GM19238 (cell line): ENCODE measurements at regions not wholly inside any gene's neighbourhood (a gene's known extent, or its start where the extent isn't known, plus 50 kb on each side); places are given as distances from the start of the nearest gene placed in this dataset.

Experiments used
- DNase-seq: peaks from one replicate; pipeline ENCODE4 v3.0.0; 2011; ENCODE audit warnings: low spot score; ENCODE audit not compliant: insufficient read length

DNA sequence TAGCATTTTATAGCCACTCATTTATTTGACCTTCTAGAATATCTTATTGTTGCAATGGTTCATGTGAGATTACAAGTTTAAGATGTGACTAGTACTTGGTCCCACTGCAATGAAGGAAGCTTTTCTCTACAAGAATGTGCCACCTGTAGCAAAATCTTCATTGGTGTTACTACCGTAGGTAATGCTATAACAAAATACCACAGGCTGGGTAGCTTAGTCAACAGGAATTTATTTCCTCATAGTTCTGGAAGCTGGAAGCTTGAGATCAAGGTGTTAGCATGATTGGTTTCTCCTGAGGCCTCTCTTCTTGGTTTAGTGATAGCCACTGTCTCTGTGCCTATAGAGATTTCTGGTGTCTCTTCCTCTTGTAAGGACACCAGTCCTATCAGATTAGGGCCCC is 441.0 kb downstream of the GPM6A start:
- DNase-seq, result no peak

DNA sequence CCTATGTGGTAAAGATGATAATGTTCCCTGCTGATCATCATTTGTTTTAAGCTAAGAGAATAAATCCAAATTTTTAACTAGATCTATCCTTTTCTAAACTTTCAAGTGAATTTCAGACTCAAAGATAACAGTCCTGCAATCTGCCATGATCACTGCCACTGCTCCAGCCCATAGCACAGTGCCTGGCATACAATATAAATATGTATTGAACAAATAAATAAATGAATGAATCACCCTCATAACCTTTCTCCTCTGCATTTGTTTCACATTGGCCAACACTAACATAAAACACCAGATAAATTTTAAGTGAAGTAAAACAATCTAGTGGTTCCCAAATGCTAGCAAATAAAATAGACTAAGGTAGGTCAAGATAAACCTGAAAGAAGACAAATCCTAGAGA is 439.0 kb downstream of the GPM6A start:
- DNase-seq, result no peak

DNA sequence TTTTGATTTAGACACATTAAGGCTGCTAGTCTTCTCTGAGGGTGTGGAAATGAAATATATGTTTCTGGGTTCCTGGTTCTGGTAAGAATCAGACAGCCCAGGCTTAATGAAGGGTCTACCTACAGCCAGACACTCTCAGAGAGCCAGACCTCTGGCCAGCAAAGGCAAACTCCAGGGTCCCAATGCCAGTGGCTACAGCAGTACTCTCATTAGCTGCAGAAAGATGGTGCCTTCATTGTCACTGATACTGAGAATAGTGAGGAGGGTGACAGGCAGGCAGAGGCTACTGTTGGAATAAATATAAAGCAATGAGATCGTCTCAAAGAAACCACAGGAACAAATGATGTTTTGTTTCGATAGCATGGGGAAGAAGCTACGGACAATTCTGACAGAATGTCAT is 437.6 kb downstream of the GPM6A start:
- DNase-seq, result no peak

DNA sequence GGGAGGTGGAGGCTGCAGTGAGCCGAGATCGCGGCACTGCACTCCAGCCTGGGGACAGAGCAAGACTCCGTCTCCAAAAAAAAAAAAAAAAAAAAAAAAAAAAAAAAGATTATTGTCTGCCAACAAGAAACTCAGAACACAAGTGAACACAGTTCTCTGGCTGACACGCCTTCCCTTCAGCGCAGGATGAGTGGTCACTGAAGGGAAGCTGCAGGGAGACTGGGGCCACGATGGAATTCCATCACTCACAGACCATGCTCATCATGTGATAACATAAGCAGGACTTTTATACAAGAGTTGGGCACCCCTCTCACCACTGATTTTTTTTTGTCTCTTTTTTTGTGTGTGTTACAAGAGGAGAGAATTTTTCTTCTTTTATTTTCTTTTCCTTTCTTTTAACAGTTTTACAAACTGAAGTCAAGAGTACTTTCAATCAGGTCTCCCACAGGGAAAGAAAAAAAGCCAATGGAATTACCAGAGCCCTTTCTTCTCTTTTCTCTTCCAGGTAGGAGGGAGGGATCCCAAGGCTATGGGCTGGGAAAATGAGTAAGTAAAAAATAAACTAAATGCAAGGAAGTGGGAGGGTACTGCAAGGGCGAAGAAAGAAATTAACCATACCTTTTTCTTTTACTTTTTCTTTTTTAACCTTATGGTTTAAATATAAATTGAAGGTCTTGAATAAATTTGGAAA is 435.6 kb downstream of the GPM6A start:
- no peak for DNase-seq

DNA sequence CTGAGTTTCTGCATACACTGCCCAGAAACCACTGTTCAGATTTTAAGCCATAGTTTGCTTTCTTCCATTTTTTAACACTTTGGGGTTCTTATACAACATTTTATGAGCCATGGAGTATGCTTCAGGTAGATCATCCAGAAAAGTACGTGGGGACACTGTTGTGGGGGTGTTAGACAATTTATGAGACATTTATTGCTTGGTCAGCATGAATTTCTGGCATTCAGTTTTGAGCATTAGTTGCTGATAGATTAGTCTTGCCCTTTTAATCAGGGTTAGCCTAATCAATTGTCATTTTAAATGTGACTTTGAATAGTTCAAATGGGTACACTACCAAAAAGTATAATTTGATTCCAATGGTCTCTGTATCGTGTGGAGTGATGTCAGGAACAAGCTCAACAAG is 434.9 kb downstream of the GPM6A start:
- no peak for DNase-seq

DNA sequence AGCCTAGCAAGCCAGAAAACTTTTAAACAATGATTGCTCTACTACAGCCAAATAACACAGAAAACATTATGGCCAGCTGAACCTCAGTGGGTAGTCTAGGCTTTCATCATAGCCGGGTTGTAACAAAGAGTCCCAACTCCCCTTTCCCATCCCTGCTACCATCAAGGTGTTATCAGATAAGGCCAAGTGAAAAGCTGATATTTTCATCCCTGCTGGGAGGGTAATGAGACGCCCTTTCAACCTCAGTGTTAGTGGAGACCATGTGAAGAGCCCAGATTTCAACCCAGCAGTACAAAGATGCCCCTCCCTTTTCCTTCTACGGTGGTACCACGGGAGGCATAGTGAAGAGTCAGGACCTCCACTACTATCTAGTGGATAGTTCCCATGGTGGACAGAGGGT is 433.7 kb downstream of the GPM6A start:
- no peak for DNase-seq

DNA sequence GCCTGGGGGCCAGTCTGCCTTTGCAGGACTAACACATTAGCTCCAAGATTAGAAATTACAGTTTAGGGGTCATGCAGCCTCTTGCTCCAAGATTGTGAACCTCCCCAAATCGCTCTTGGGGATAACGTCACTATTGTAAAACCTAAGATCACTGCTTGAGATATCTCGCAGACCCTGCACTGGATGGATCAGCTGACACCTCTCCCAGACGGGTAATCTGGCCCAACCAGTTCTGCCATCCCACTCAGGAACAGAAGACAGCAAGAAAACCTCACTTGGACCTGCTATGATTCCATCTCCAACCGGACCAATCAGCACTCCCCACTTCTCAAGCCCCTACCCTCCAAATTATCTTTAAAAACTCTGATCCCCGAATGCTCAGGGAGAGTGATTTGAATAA is 431.2 kb downstream of the GPM6A start:
- DNase-seq, result no peak

DNA sequence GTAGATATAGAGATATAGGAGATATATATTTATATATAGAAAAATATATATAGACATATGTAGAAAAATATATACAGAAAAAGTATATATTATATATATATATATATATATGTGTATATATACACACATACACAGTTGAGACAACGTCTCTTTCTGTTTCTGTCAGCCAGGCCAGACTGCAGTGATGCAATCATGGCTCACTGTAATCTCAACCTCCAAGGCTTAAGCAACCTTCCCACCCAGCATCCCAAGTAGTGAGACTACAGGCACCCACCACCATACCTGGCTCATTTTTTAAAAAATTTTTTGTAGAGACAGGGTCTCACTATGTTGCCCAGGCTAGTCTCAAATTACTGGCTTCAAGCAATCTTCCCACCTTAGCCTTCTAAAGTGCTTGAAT is 426.3 kb downstream of the GPM6A start:
- no peak for DNase-seq

DNA sequence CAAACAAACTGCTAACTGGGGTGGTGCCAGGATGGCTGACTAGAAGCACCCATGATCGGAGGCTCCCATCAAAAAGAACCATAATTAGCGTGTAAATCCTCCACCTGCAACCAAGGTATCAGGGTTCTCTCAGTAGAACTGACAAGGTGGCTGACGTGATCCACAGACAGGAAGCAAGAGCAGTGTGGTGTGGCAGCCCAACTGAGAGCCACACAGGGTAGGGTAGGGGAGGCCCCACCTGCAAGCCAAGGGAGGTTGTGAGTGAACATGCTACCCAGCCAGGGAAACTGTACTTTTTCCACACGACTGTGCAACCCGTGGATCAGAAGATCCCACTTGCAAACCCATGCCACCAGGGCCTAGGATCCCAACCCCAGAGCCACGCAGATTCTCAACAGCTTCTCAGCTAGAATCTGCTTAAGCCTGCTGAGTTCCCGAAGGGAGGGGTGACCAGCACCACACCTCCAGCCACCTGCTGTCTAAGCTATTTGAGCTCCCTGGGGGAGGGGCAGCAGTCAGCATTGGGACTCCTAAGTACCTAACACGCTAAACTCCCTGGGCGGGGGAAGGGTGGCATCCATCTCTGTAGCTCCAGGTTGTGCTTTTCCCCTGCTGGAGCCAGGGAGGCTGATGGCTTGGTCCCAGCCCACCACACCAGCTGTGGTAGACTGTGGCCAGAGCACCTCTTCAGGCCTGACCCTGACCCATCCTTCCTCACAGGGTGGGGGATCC is 425.1 kb downstream of the GPM6A start:
- DNase-seq, result no peak

DNA sequence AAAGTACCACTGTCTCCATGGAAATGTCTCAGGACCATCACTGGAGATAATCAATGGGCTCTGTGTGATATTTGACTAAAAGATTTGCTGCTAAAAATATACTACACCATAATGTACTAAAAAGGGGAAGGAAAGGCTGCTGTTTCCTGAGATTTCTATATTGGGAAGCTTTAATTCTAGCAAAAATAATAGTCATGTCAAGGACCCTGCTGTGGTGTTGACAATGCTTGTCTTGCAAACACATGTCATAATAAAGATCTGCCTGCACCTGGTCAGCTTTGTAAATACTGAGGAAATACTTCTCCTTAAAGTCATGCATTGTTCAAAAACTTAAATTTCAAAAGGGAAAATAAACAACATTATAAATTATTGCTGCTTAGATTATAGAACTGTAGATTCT is 417.9 kb downstream of the GPM6A start:
- no peak for DNase-seq

DNA sequence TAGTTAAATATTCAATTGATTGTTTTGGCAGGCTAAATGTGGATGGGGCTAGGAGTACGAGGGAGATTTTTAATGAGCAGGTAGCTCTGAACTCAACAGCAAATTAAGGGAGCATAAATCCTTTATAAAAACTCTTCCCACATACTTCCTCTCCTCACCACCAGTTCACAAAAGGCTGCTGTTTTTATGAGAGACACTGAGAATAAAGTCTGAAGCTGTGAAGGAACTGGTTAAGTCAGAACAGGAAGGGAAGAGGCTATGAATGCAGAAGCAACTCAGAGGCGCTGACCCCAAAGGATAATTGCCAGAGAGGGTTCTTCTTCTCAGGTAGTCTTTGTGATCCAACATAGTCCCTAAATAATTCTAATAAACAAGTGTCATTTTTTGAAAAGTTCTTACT is 406.1 kb downstream of the GPM6A start:
- DNase-seq, result no peak

DNA sequence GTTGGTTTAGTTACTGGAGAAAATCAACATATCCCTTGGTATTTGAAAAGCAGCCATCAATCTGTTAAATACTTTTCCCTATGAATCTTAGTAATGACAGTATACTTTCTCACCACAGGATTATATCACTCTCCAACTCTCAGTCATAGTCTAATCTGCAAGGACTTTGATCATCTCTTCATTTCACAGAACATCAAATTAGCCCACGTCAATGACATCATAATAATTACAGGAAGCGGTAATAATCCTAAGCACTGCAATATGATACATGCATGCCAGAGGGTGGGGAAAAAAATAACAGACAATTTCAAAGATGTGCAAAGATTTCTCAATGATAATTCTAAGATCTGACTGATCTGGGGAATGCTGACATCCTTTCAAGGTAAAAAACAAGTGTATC is 404.1 kb downstream of the GPM6A start:
- DNase-seq, result no peak

DNA sequence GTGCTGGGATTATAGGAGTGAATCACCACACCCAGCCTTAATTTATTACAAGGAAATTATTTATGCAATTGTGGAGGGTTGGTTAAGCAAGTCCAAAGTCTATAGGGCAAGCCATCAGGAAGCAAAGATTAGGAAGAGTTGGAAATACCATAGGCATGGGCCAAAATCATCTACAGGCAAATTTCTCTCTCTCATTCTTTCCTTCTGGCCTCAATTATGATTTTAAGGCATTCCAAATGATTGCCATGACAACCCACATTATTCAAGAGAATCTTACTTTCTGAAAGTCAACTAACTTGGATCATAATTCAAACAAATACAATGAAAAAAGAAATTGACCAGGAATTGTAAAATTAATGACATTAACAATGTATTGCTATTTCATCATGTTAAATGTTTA is 400.8 kb downstream of the GPM6A start:
- no peak for DNase-seq

DNA sequence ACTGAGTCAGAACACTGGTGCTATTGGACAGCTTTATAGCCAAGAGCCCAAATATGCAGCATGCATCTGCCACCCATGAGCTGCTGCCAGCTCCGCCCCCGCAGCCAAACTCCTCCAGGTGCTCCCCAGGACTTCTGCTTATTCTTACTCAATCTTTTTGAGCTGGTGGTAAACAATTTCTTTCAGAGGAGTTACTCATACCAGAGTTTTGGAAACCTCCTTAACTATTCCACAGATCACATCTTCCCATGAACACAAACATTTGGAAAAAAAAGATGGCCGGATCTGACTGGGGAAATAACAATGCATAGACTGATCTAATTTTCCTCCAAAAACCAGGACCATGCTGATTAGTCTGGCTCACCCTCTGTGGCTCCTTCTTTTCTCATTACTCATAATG is 399.9 kb downstream of the GPM6A start:
- no peak for DNase-seq

DNA sequence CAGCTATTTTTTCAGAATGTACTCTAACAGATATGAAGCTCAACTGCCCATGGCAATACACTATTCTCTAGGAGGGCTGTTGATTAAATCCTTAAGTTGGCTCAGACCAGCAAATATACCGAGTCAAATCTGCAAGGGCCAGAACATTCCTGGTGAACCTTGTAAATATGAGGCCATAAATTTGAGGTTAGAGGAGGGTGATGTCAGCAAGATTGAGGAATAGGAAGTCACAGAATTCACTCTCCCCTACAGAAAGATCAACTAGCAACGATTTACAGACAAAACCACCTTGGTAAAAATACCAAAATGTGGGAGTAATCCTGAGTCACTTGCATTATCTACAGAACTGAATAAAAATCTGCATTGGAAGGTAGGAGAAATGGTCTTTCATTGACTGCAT is 399.3 kb downstream of the GPM6A start:
- no peak for DNase-seq

DNA sequence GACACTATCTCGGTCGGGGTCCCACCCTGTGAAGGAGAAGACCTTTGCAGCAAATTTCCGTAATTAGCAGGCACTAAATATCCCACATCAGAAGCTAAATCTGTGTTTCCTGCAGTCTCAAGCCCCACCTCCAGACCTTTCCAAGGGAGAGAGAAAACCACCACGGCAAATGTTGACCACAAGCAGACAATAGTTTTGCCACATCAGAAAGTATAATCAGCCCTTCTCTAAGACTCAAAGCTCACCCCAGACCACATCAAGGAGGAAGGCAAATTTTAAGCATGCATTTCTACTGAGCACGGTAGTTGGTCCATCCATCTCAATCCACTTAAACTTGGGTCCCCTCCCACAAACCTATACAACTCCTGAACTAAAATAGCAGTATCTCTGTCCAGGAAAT is 398.5 kb downstream of the GPM6A start:
- DNase-seq, result no peak

DNA sequence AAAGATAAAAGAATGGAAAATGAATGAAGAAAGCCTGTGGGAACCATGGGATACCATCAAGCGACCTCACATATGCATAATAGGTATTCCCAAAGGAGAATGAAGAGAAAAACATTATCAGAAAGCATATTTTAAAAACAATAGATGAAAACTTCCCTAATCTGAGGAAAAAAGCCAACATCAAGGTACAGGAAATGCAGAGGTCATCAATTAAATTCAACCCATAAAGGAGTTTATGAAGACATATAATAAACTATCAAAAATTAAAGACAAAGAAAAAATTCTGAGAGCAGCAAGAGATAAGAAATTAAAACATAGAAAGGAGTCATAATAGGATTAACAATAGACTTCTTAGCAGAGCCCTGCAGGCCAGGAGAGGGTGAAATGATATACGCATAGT is 397.5 kb downstream of the GPM6A start:
- no peak for DNase-seq

DNA sequence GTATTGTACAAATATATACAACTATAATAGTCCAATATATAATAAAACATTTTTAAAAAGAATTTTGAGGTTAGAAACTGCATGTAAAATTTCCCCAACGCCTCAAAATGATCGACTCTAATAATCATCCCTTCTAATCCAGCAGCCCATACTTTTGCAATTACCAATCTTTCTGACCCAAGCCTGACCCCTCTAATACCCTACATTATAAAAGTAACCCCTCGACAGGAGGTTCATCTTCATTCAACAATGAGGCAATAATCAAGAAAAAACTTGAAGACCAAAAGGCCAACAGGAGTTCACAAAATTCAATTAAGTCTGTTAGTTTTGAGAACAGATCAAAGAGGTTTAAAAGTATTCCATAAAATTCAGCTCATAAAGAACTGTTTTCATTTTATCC is 393.5 kb downstream of the GPM6A start:
- DNase-seq, result no peak

DNA sequence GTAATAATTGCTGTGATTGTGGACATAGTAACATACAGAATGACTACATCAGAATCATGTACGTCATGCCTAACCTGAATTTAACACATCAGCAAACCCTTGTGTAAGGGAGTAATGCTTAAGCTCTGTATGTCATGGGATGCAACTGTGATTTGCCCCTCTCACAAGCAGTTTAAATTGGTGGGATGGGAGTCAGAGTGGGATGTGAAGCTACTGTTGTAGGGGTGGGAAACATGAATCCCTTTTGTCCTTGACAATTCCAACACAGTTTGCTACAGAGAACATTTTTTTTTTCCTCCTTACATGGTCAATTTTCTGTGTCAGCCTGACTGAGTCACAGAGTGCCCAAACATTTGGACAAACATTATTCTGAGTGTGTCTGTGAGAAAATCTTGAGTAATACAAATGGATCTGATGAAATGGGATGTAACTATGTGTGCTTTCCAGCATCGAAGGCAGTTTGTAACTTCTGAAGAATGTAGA is 392.8 kb downstream of the GPM6A start:
- DNase-seq, result no peak

DNA sequence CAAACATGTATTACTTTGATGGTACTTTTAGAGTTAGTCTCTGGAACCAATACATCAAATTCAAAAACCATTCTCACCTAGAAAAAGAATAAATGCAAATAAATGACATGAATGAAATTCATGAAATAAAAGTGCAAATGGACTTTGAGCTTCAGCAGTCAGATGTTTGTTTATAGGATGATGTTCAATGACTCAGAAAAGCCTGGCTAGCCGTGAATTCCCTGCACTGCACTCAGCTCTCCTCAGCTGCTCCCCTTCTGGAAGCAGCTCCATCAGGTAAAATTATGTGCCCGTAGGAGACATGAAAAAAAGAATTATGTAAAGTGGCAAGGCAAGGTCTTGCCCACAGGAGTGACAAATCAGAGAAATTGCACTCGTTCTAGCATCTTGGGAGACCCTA is 390.6 kb downstream of the GPM6A start:
- DNase-seq, result no peak

DNA sequence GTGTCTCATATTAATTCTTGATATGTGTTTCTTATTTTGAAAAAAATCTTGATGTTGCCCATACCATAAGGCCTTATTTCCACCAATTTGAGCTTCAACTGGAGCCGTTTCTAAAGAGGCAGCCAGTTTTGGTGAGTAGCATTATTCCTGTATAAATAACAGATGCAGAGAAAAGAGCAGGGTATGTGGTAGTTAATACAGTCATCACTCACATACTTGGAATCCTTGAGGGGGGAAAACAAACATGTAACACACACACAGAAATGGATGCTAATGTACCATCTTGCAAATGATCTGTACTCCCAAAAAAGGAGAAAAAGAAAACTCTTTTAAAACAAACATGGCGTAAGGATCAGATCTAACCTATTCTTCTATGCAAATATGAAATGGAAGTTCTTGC is 389.7 kb downstream of the GPM6A start:
- no peak for DNase-seq

DNA sequence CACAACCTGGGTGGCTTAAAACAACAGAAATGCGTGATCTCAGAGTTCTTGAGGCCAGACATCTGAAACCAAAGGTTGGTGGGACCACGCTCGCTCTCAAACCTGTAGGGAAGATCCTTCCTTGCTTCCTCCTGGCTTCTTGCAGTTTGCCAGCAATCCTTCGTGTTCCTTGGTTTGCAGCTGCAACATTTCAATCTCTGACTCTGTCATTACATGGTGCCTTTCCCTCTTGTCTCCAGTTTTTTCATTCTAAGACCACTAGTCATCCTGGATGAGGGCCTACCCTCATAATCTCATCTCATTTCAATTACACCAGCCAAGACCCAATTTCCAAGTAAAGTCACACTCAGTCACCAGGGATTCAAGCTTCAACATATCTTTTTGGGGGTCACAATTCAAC is 388.0 kb downstream of the GPM6A start:
- DNase-seq, result no peak

DNA sequence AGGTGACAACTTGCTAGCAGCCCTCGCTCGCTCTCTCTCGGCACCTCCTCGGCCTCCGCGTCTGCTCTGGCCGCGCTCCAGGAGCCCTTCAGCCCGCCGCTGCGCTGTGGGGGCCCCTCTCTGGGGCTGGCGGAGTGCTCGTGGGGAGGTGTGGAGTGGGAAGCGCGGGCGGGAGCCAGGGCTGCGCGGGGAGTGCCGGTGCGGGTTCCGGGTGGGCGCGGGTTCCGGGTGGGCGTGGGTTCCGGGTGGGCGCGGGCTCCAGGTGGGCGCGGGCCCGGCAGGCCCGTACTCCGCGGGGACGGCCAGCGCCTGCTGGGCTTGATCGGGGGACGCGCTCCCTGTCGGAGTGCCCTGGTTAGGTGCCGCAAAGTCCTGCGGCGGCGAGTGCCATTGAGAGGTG is 384.3 kb downstream of the GPM6A start:
- no peak for DNase-seq
